IMR-90 (cell line): ENCODE measurements at regions not wholly inside any gene's neighbourhood (a gene's known extent, or its start where the extent isn't known, plus 50 kb on each side); places are given as distances from the start of the nearest gene placed in this dataset.
"Not testable (repeated sequence)": the region's sequence is repeated elsewhere in the genome, so short reads cannot be mapped to it uniquely, and the experiment has no call there.

ENCODE experiments used
- ATAC-seq: fragments of 200-7000 bp; cut with Tn5 transposase; 2 replicates; pipeline ENCODE4 v1.9.1; 2020; ENCODE audit warnings: low read depth, mild to moderate bottlenecking, moderate library complexity
- BruUV-seq: library from RNA; stranded (reverse); fragments of 400-500 nt; replicated peaks from 2 replicates; lab custom pipeline; 2021; lab: Mats Ljungman, UMichigan
- CTCF ChIA-PET: fragments of 300-600 bp; formaldehyde crosslinking; extraction: SDS; loops from one replicate; lab custom pipeline; 2021; ENCODE audit warnings: antibody characterized with exemption; lab: Yijun Ruan, JAX
- POLR2A ChIA-PET: fragments of 300-600 bp; sonication (Branson Sonifier 250); formaldehyde crosslinking; loops from one replicate; lab custom pipeline; 2022; ENCODE audit warnings: antibody characterized with exemption; ENCODE audit not compliant: unreplicated experiment; lab: Charles Lee
- DNase-seq: peaks from one replicate; pipeline ENCODE4 v3.0.0; 2013
- H2AFZ ChIP-seq: replicated peaks from 2 replicates; pipeline ENCODE3; 2013; ENCODE audit warnings: low read length, mild to moderate bottlenecking; ENCODE audit not compliant: poor library complexity
- H2AK5ac ChIP-seq: 2 replicates; pipeline ENCODE4 v1.6.1; 2013; ENCODE audit warnings: low read depth, low read length, inconsistent platforms
- H2AK9ac ChIP-seq: replicated peaks from 2 replicates; pipeline ENCODE3; 2013; ENCODE audit warnings: mild to moderate bottlenecking, low read depth, low read length, moderate library complexity; ENCODE audit not compliant: poor library complexity
- H2BK120ac ChIP-seq: 2 replicates; pipeline ENCODE4 v1.6.1; 2013; ENCODE audit warnings: low read depth, low read length, inconsistent platforms
- H2BK15ac ChIP-seq: 3 replicates; pipeline ENCODE4 v1.6.1; 2013; ENCODE audit warnings: low read depth, low read length, inconsistent platforms
- H2BK20ac ChIP-seq: 2 replicates; pipeline ENCODE4 v1.6.1; 2013; ENCODE audit warnings: low read depth, mild to moderate bottlenecking, inconsistent platforms, low read length, moderate library complexity
- H2BK5ac ChIP-seq: 2 replicates; pipeline ENCODE4 v1.6.1; 2013; ENCODE audit warnings: mild to moderate bottlenecking, low read depth, low read length, inconsistent platforms; ENCODE audit not compliant: poor library complexity, severe bottlenecking
- H3K14ac ChIP-seq: replicated peaks from 2 replicates; pipeline ENCODE4 v1.6.1; 2013; ENCODE audit warnings: low read depth, low read length, inconsistent platforms
- H3K18ac ChIP-seq: 2 replicates; pipeline ENCODE4 v1.6.1; 2013; ENCODE audit warnings: low read depth, low read length, control low read depth
- H3K23ac ChIP-seq: 2 replicates; pipeline ENCODE4 v1.6.1; 2013; ENCODE audit warnings: low read depth, low read length, inconsistent platforms
- H3K27ac ChIP-seq: 2 replicates; pipeline ENCODE4 v1.5.1; 2013; ENCODE audit warnings: mild to moderate bottlenecking, control low read depth, low read length; ENCODE audit not compliant: insufficient read depth
- H3K27me3 ChIP-seq: 2 replicates; pipeline ENCODE4 v1.6.1; 2013; ENCODE audit warnings: low read length; ENCODE audit not compliant: control insufficient read depth, insufficient read depth
- H3K36me3 ChIP-seq: 2 replicates; pipeline ENCODE4 v1.6.1; 2013; ENCODE audit warnings: low read length, mixed read lengths; ENCODE audit not compliant: control insufficient read depth, insufficient read depth
- H3K4ac ChIP-seq: 2 replicates; pipeline ENCODE4 v1.6.1; 2013; ENCODE audit warnings: low read depth, low read length, inconsistent platforms
- H3K4me1 ChIP-seq: 2 replicates; pipeline ENCODE4 v1.6.1; 2013; ENCODE audit warnings: low read length, mixed read lengths; ENCODE audit not compliant: control insufficient read depth, insufficient read depth
- H3K4me2 ChIP-seq: 2 replicates; pipeline ENCODE4 v1.6.1; 2013; ENCODE audit warnings: low read depth, mild to moderate bottlenecking, control low read depth, low read length, moderate library complexity
- H3K4me3 ChIP-seq: 2 replicates; pipeline ENCODE4 v1.5.1; 2013; ENCODE audit warnings: low read depth, mild to moderate bottlenecking, control low read depth, low read length, moderate library complexity; ENCODE audit not compliant: insufficient read depth
- H3K56ac ChIP-seq: 2 replicates; pipeline ENCODE4 v1.6.1; 2013; ENCODE audit warnings: low read length, inconsistent platforms; ENCODE audit not compliant: insufficient read depth; ENCODE audit errors: extremely low read depth
- H3K79me1 ChIP-seq, 2 experiments: 2 replicates each; pipeline ENCODE4 v1.6.1; 2013; ENCODE audit warnings: low read length in 2 of 2, inconsistent platforms in 1 of 2, low read depth in 1 of 2
- H3K9ac ChIP-seq: 2 replicates; pipeline ENCODE4 v1.6.1; 2013; ENCODE audit warnings: low read depth, low read length, control low read depth
- H3K9me1 ChIP-seq: 2 replicates; pipeline ENCODE4 v1.6.1; 2013; ENCODE audit warnings: low read length, inconsistent platforms; ENCODE audit not compliant: insufficient read depth
- H3K9me3 ChIP-seq: 2 replicates; pipeline ENCODE4 v1.6.1; 2013; ENCODE audit warnings: low read length; ENCODE audit not compliant: control insufficient read depth, insufficient read depth
- H4K20me1 ChIP-seq: 2 replicates; pipeline ENCODE4 v1.6.1; 2013; ENCODE audit warnings: low read length, inconsistent platforms; ENCODE audit not compliant: insufficient read depth
- H4K5ac ChIP-seq: 2 replicates; pipeline ENCODE4 v1.6.1; 2013; ENCODE audit warnings: mild to moderate bottlenecking, low read depth, low read length, control low read depth
- H4K8ac ChIP-seq, 2 experiments: 2 replicates each; pipeline ENCODE4 v1.6.1; 2013; ENCODE audit warnings: low read depth in 2 of 2, low read length in 2 of 2, control low read depth in 1 of 2, inconsistent platforms in 1 of 2
- H4K91ac ChIP-seq: 2 replicates; pipeline ENCODE4 v1.6.1; 2013; ENCODE audit warnings: low read depth, low read length, inconsistent platforms; ENCODE audit not compliant: insufficient read depth
- CEBPB ChIP-seq: IDR thresholded peaks from 2 replicates; pipeline ENCODE4 v1.6.1; 2012; ENCODE audit warnings: low read depth, low read length, improper control_type of control experiment
- RAD21 ChIP-seq: IDR thresholded peaks from 2 replicates; pipeline ENCODE4 v1.6.1; 2012; ENCODE audit warnings: low read length, improper control_type of control experiment
- WGBS, 2 experiments: methylation state at CpG; one replicate each; pipeline versions ENCODE4 v1.1.5 to v1.1.7; 2013; ENCODE audit warnings: missing lambda C conversion rate in 2 of 2; ENCODE audit not compliant: insufficient read length in 1 of 2; ENCODE audit errors: extremely low coverage in 2 of 2; 5-methylcytosine and 5-hydroxymethylcytosine counted together
- dilution Hi-C: fragments of 300-500 bp; cut with HindIII; formaldehyde crosslinking; loops from one replicate; pipeline ENCODE4 v1.14.3; 2018; ENCODE audit warnings: low sequenced_read_pairs; ENCODE audit not compliant: unreplicated experiment
- in situ Hi-C: fragments of 300-500 bp; cut with MboI; formaldehyde crosslinking; loops from 3 replicates; pipeline ENCODE4 v1.14.3; 2019; ENCODE audit warnings: low sequenced_read_pairs, inconsistent platforms, mixed read lengths
- intact Hi-C: fragments of 100-400 bp; cut with micrococcal nuclease; formaldehyde crosslinking; loops from 2 replicates; pipeline ENCODE4 v1.10.0; 2022

DNA sequence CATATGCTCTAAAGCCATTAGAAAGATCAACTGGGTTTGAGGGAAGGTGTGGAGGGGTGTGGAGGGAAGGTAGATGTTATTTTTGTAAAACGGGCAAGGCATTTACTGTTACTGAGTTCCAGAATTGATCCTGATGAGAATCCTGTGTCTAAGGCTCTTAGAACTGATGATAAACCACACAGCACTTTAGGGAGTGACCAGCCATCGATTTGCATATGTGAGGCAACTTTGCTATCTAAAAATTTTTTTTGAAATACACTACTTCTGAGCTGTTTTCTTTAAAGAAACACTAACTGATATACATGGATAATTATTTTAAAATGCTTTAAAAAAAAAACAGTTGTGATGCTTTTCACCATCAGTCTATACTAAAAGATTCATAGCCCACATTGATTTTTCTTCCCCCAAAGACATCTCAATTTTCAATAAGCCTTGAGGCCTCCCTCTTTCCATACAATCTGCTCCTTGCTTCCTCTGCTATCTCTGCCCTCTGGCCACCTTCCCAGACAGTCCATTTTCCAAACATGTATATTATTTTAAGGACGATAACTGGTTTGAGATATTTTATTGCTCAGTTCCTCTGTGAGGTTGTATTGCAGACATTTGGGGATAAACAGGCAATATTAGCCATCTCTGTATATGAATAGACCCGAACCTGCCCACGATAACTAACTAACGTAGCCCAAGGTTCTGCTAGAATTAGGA lies 265.9 kb downstream of the EFCAB11 start:
- Histone ChIP-seq H3K79me1 (no peaks in the 10 kb centered on the region), H3K14ac (no peak overlapping the region), H2BK5ac (no peak overlapping the region), H3K27ac (no peak overlapping the region), H3K56ac (no peak overlapping the region), H3K4ac (no peak overlapping the region), H2BK120ac (no peak overlapping the region), H3K9me1 (no peaks in the 10 kb centered on the region), H4K8ac (no peak overlapping the region), H2AK5ac (no peak overlapping the region), H3K9ac (no peak overlapping the region), H4K91ac (no peak overlapping the region), H4K5ac (no peak overlapping the region), H4K20me1 (no peaks in the 10 kb centered on the region), H3K4me1 (no peaks in the 10 kb centered on the region; the same call in 1 of the 2 replicates), H3K36me3 (no peaks in the 10 kb centered on the region), H2AFZ (no peak overlapping the region), H3K4me3 (no peak overlapping the region), H3K4me2 (no peak overlapping the region), H3K18ac (no peak overlapping the region), H3K27me3 (no peaks in the 10 kb centered on the region), H2BK15ac (no peak overlapping the region), H2BK20ac (no peak overlapping the region), H3K9me3 (peaks cover 1% of the 10 kb centered on the region; the same call in 1 of the 2 replicates), H3K23ac (no peak overlapping the region), H2AK9ac (no peak overlapping the region)
- ChIA-PET CTCF (no interaction called here), POLR2A (no interaction called here)
- in situ Hi-C loops (no loop called here), dilution Hi-C loops (no loop called here), intact Hi-C loops (no loop called here)
- TF ChIP-seq RAD21 = no peak
- TF ChIP-seq CEBPB = peak; percentile 59
- 100% methylated on average over 1 of the region's 6 CpGs for WGBS, 2 experiments
- DNase-seq = peak; percentile 37
- BruUV-seq = no TSS peak
- peak; percentile 72 for ATAC-seq

DNA sequence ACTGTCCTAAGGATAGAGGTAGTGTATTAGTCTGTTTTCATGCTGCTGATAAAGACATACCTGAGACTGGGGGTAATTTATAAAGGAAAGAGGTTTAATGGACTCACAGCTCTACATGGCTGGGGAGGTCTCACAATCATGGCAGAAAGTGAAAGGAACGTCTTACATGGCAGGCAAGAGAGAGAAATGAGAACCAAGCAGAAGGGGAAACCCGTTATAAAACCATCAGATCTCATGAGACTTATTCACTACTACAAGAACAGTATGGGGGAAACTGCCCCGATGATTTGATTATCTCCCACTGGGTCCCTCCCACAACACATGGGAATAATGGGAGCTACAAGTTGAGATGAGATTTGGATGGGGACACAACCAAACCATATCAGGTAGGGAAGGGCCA lies 267.4 kb downstream of the EFCAB11 start:
- DNase-seq, dilution Hi-C loops, H3K9ac ChIP-seq, H2BK5ac ChIP-seq, ATAC-seq, H2BK20ac ChIP-seq, H4K20me1 ChIP-seq, H2BK15ac ChIP-seq, H3K9me1 ChIP-seq, POLR2A ChIA-PET, H2AK5ac ChIP-seq, H2AFZ ChIP-seq, H3K18ac ChIP-seq, intact Hi-C loops, H3K36me3 ChIP-seq, H3K4ac ChIP-seq, H3K9me3 ChIP-seq, H2BK120ac ChIP-seq, BruUV-seq, H4K5ac ChIP-seq, H3K56ac ChIP-seq, H2AK9ac ChIP-seq, H3K27me3 ChIP-seq, H3K4me1 ChIP-seq, H3K4me2 ChIP-seq, CTCF ChIA-PET, in situ Hi-C loops, H3K27ac ChIP-seq, H3K79me1 ChIP-seq, H3K4me3 ChIP-seq, H3K23ac ChIP-seq, H4K91ac ChIP-seq, H4K8ac ChIP-seq, H3K14ac ChIP-seq: not testable (repeated sequence)
- no CpG with 5 or more reads among the region's 3 CpGs for whole genome bisulfite sequencing, 2 experiments
